NCI-H1436 (cell line): ENCODE measurements at regions not wholly inside any gene's neighbourhood (a gene's known extent, or its start where the extent isn't known, plus 50 kb on each side); places are given as distances from the start of the nearest gene placed in this dataset.
A peak's percentile ranks its signal among the peaks of the same experiment; 100 is the strongest.

Experiments used
- DNase-seq: peaks from one replicate; lab custom pipeline; 2025; lab: John Stamatoyannopoulos, UW

GRCh38 chr16:85990861-85991301 is 91.9 kb downstream of the IRF8 start:
- no peak for DNase-seq

GRCh38 chr16:85991425-85991824 is 92.5 kb downstream of the IRF8 start:
- DNase-seq = no peak

DNA sequence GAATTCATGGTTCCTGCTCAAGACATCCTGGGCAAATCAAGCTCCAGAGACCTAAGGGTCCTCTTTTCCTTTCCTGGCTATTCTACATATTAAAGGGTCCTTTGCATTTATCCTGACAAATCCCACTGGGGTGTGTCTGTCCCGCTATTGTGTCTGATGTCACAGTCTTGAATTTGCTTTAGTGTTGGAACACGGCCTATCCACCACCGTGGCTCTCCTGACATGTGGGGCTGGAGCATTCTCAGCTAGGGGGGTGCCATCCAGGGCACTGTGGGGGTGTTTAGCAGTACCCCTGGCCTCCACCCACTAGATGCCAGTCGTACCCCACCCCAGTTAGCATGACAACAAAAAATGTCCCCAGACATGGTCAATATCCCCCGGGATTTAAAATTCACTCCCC is 92.9 kb downstream of the IRF8 start:
- no peak for DNase-seq

DNA sequence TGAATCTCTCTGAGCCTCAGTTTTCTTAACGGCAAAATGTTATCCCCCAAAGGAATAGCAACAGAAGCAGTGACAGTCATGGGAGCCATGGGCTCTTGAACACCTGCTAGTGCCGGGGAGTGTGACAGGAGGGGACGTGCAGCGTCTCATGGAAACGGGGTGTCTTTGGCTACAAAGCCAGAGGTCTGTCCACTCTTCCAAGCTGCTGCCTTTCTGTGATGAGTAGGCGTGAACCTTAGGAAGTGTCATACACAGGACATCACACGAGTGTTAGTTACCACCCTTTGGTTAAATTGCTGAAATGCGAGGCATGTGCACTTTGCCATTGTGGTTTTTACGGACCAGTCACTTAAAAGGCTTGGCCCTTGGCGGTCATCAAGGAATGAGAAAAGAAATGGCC is 93.4 kb downstream of the IRF8 start:
- no peak for DNase-seq

GRCh38 chr16:85992779-85993178 is 93.8 kb downstream of the IRF8 start:
- no peak for DNase-seq

GRCh38 chr16:85994492-85995490 is 95.8 kb downstream of the IRF8 start:
- DNase-seq = no peak

- DNase-seq = no peak
Measured at GRCh38 chr16:85995541-85996423, 96.8 kb downstream of the IRF8 start.

DNA sequence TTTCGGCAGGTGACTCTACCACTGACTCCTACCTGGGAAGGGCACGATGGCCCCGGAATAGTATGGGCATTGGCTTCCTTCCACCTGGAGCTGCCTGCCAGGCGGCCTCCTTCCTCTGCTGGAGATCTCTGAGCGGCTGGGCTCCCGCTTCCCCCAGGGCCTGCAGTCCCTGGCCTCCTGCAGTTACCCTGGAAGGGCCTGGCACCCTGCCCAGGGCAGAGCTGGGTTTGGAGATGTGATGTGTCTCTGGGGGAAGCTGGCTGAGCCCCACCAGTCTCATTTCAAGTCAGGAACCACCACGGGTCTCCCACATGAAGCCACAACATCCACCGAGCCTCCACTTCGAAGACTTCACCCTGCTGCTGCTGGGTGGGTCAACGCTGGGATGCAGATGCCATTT is 97.9 kb downstream of the IRF8 start:
- no peak for DNase-seq

DNA sequence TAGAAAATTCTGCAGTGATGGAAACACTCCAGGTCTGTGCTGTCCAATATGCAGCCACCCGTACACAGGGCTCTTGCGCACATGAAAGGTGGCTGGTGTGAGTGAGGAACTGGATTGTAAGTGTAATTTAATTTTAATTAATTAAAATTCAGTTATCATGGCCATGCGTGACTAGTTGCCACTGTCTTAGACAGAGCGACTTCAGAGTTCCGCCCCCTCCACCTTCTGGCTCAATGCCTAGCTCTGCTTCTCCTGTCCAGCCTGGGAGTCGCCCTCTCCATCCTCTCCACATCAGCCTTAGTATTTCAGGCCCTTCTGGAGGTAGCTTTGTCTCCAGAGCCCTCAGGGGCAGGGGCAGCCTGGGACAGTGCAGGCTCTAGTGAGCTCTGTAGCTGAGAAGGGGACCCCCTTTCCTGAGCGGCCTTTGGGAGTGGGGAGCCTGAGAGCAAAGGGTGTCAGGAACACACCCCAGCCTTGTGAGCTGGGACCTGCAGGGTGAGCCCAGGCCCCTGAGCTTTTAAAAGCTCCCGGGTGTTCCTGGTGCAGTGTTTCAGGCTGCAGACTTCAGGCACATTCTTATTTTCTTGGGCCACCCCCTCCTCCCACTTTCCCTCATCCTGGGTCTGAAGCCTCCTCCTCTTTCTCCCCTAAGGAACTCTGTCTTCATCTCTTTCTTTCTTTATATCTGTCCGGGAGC is 99.4 kb downstream of the IRF8 start:
- DNase-seq = no peak

- no peak for DNase-seq
Measured at GRCh38 chr16:85998868-85999729, 100.1 kb downstream of the IRF8 start.

DNA sequence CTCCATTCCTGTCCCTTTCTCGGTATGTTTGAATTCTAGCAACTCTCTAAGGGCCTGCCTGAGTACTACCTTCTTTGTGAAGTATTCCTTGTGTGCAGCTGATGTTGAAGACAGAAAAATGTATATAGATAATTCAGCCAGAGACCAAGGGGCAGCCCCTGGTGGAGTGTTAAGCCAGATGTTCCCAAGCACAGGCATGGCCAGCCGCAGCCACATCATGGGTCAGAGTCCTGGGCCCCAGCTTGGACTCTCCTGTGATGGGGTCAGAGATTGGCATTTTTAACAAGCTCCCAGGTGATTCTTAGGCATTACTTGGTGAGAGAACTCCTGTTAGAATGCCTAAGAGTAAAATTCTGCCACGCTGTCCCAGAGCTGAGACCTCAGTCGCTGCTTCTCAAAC is 100.8 kb downstream of the IRF8 start:
- DNase-seq = no peak

DNA sequence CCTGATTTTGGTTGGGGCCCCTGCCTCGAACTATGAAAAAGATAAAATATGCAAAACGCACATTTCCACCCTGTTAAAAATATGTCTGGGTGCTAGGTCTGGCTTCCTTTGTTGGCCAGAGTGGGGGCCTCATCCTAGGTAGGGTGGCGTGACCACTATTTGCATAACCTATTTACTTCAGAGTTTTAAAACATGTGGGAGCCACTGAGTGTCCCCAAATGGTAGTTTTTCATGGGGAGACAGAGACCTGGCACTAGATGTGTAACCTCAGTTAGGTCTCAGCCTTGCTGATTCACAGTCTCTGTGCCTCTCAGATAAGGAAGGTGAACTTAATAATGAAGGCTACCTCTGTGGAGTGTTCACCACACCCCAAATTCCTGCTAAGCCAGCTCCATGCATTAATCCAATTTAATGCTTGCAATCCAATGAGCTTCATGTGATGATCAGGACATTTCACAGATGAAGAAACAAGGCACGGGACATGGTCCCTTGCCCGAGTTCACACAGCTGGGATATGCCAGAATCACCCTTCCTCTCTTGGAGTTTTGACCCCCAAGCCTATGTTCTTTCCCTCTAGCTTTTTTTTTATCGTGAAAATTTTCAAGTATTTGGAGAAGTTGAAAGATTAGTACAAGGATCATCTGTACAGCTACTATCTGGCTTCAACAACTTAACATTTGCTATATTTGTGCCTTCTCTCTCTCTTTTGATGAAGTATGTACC is 103.4 kb downstream of the IRF8 start:
- DNase-seq = no peak

- no peak for DNase-seq
Measured at GRCh38 chr16:86007524-86007923, 108.6 kb downstream of the IRF8 start.

- DNase-seq = no peak
Measured at GRCh38 chr16:86010680-86011141, 111.7 kb downstream of the IRF8 start.

DNA sequence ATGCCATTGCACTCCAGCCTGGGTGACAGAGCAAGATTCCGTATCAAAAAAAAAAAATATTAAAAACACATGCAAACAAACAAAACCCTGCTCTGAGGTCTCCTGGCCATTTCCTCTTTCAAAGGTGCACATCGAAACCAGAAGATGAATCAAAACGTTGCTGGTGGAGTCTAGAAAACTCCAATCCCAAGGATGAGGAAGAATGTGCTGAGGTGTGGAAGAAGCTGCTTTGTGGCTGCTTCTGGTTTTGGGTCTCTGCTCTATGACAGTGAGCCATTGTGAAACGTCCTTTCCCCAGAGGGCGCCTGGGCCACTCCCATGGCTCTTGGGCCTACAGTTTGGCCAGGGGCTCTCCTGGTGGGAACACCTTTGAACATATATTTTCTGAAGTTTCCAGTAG is 112.6 kb downstream of the IRF8 start:
- no peak for DNase-seq

DNA sequence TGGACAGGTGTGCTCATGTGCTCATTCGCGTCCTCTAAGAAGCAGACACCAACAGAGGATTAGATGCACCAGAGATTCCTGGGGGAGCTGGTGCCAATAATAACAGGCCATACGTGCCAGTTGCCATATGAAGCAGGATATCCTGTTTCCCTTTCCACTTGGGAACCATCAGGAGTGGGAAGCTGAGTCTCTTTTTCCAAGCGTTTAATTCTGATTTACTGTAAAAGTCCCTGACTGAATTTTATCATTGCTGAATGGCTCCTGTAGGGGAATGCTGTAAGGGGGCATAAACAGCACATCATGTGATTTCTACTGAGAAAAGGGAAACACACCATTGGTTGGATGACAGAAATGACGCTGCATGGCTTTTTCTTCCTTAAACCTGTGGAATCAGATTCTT is 113.3 kb downstream of the IRF8 start:
- DNase-seq = no peak

- DNase-seq = no peak
Measured at GRCh38 chr16:86013867-86014266, 114.9 kb downstream of the IRF8 start.

DNA sequence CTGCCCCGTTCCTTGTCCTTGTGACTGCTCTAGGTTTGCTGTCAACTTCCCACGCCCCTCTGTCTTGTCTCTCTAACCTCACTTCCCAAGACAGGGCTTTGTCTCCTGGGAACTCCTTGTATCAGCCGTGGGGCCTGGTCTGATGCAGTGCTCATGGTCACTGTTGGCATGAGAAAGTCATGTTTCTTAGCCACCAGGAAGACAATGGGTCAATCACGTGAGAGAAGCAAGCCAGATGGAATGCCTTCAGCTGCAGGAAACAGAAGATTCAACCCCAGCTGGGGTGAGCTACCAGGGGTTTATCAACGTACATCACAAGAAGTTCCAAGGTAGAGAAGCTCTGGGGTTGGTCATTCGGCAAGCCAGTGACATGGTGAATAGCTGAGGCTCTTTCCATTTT is 116.6 kb downstream of the IRF8 start:
- DNase-seq = no peak

GRCh38 chr16:86016201-86016965 is 117.4 kb downstream of the IRF8 start:
- peak; percentile 35 for DNase-seq

DNA sequence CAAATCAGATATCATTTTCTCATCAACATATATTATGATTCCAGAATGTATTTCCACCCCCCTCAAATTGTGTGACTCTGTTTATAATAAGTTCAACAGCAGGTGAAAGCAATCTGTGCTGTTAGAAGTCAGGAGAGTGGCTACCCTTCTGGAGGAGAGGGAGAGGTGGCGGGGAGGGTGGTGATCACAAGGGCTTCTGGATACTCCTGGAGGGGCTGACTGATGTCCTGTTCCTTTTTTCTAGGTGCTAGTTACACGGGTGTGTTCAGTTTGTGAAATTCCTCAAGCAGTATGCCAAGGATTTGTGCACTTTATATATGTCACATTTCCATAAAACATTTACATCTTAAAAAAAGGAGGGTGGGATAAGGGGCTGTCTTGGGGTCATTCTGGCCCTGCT is 119.1 kb downstream of the IRF8 start:
- no peak for DNase-seq
